PC-3 (cell line): ENCODE measurements at regions not wholly inside any gene's neighbourhood (a gene's known extent, or its start where the extent isn't known, plus 50 kb on each side); places are given as distances from the start of the nearest gene placed in this dataset.

Experiments
- EZH2 ChIP-seq: fragments of 300-600 bp; sonication (generic); IDR thresholded peaks from one replicate; pipeline ENCODE4 v1.6.1; 2017; ENCODE audit warnings: antibody characterized with exemption, mild to moderate bottlenecking, low read length; ENCODE audit not compliant: unreplicated experiment
- EZH2phosphoT487 ChIP-seq: fragments of 300-600 bp; sonication (generic); IDR thresholded peaks from 2 replicates; pipeline ENCODE4 v1.6.1; 2018; ENCODE audit warnings: mild to moderate bottlenecking, antibody characterized with exemption, low read length, borderline replicate concordance
- TF ChIP-seq, protein P1 (sequence below): fragments of 300-600 bp; sonication (generic); conservative IDR thresholded peaks from 2 replicates; pipeline ENCODE4 v1.5.1; 2017; ENCODE audit warnings: antibody characterized with exemption, low read depth, mild to moderate bottlenecking, low read length

DNA sequence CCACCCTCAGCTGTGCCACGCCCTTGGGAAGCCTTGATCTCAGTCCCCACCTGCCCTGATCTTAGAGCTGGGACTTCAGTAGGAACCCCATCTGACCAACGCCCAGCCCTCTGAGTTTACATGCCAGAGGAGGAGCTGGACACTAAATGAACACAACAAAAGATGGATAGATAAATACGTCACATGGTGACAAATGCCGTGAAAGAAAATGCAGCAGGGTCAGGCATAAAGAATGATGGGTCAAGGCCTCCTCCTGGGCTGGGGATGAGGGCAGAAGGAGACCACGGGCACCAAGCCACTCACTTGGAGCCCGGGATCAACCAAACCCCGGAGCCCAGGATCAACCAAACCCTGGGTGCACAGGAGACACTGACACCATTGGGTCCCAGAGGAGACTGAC is 354.9 kb downstream of the C16orf95 start:
- TF ChIP-seq, protein P1, sequence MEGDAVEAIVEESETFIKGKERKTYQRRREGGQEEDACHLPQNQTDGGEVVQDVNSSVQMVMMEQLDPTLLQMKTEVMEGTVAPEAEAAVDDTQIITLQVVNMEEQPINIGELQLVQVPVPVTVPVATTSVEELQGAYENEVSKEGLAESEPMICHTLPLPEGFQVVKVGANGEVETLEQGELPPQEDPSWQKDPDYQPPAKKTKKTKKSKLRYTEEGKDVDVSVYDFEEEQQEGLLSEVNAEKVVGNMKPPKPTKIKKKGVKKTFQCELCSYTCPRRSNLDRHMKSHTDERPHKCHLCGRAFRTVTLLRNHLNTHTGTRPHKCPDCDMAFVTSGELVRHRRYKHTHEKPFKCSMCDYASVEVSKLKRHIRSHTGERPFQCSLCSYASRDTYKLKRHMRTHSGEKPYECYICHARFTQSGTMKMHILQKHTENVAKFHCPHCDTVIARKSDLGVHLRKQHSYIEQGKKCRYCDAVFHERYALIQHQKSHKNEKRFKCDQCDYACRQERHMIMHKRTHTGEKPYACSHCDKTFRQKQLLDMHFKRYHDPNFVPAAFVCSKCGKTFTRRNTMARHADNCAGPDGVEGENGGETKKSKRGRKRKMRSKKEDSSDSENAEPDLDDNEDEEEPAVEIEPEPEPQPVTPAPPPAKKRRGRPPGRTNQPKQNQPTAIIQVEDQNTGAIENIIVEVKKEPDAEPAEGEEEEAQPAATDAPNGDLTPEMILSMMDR = no peak
- TF ChIP-seq EZH2 (no peak), EZH2phosphoT487 (no peak)
